ENCODE measurements at regions not wholly inside any gene's neighbourhood (a gene's known extent, or its start where the extent isn't known, plus 50 kb on each side); places are given as distances from the start of the nearest gene placed in this dataset.

DNA sequence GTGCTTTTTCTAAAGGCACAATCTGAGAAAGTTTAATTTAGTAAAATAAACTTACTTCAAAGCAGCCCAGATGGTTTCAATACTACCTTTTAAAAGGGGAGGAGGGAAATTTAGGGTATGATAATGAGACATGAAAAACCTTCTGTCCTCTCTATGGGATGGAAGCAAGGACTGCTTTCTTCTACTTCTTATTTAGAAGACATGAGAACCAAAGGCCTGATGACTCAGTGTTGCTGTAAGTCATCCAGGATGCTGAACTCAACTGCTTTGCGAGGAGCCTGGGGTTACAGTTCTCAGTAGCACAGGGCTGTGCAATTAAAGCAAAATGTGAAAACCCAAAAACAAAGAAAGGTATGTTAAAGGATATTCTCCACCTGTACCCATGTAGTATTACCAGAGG, 140.8 kb upstream of the EDNRA start:
- TF ChIP-seq, protein P1, sequence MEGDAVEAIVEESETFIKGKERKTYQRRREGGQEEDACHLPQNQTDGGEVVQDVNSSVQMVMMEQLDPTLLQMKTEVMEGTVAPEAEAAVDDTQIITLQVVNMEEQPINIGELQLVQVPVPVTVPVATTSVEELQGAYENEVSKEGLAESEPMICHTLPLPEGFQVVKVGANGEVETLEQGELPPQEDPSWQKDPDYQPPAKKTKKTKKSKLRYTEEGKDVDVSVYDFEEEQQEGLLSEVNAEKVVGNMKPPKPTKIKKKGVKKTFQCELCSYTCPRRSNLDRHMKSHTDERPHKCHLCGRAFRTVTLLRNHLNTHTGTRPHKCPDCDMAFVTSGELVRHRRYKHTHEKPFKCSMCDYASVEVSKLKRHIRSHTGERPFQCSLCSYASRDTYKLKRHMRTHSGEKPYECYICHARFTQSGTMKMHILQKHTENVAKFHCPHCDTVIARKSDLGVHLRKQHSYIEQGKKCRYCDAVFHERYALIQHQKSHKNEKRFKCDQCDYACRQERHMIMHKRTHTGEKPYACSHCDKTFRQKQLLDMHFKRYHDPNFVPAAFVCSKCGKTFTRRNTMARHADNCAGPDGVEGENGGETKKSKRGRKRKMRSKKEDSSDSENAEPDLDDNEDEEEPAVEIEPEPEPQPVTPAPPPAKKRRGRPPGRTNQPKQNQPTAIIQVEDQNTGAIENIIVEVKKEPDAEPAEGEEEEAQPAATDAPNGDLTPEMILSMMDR (optimal IDR thresholded peaks at IDR 0.05 in 1 of 3, IDR thresholded peaks at IDR 0.05 in 1 of 3, conservative IDR thresholded peaks at IDR 0.05 in 1 of 3; ENCODE audit: extremely low read depth in 1 of 3, insufficient read depth in 2 of 3, low read length in 3 of 3): no peak
- no peak for TF ChIP-seq EZH2 (IDR thresholded peaks at IDR 0.05; ENCODE audit: low read length)
